BE2C (cell line): ENCODE measurements at regions not wholly inside any gene's neighbourhood (a gene's known extent, or its start where the extent isn't known, plus 50 kb on each side); places are given as distances from the start of the nearest gene placed in this dataset.

Experiments used
- DNase-seq: peaks from one replicate; pipeline ENCODE4 v3.0.0-alpha.2; 2020
- H3K27me3 ChIP-seq: fragments of 250-450 bp; sonication (Bioruptor Pico); 2 replicates; pipeline ENCODE4 v1.5.1; 2020; ENCODE audit warnings: mild to moderate bottlenecking
- H3K36me3 ChIP-seq: fragments of 250-450 bp; sonication (Bioruptor Pico); 2 replicates; pipeline ENCODE4 v1.5.1; 2020; ENCODE audit warnings: mild to moderate bottlenecking
- H3K4me1 ChIP-seq: fragments of 250-450 bp; sonication (Bioruptor Pico); 2 replicates; pipeline ENCODE4 v1.5.1; 2020
- H3K4me3 ChIP-seq: 2 replicates; pipeline ENCODE4 v1.5.1; 2011; ENCODE audit warnings: low read depth, low read length
- H3K9me3 ChIP-seq: fragments of 250-450 bp; sonication (Bioruptor Pico); 2 replicates; pipeline ENCODE4 v1.5.1; 2020
- CTCF ChIP-seq: IDR thresholded peaks from 2 replicates; pipeline ENCODE4 v1.5.1; 2012; ENCODE audit warnings: mild to moderate bottlenecking, low read depth, low read length

GRCh38 chr4:132838244-132838643 lies 310.9 kb upstream of the PCDH10 start:
- H3K27me3 ChIP-seq = no peaks in the 10 kb centered on the region
- no peaks in the 10 kb centered on the region for H3K4me1 ChIP-seq
- no peak overlapping the region for H3K4me3 ChIP-seq
- no peaks in the 10 kb centered on the region for H3K36me3 ChIP-seq
- H3K9me3 ChIP-seq = no peaks in the 10 kb centered on the region
- no peak for TF ChIP-seq CTCF
- no peak for DNase-seq

GRCh38 chr4:132839070-132839469 lies 310.0 kb upstream of the PCDH10 start:
- DNase-seq = no peak
- Histone ChIP-seq H3K4me3 (no peak overlapping the region), H3K9me3 (no peaks in the 10 kb centered on the region), H3K4me1 (no peaks in the 10 kb centered on the region), H3K27me3 (no peaks in the 10 kb centered on the region), H3K36me3 (no peaks in the 10 kb centered on the region)
- TF ChIP-seq CTCF = no peak

GRCh38 chr4:132859929-132860328 lies 289.2 kb upstream of the PCDH10 start:
- no peaks in the 10 kb centered on the region for H3K27me3 ChIP-seq
- no peaks in the 10 kb centered on the region for H3K9me3 ChIP-seq
- no peak overlapping the region for H3K4me3 ChIP-seq
- H3K36me3 ChIP-seq = no peaks in the 10 kb centered on the region
- TF ChIP-seq CTCF = no peak
- H3K4me1 ChIP-seq = no peaks in the 10 kb centered on the region
- no peak for DNase-seq

- H3K27me3 ChIP-seq = no peaks in the 10 kb centered on the region
- H3K36me3 ChIP-seq = no peaks in the 10 kb centered on the region
- no peak for DNase-seq
- H3K9me3 ChIP-seq = no peaks in the 10 kb centered on the region
- TF ChIP-seq CTCF = no peak
- H3K4me3 ChIP-seq = no peak overlapping the region
- no peaks in the 10 kb centered on the region for H3K4me1 ChIP-seq
Measured at GRCh38 chr4:132860976-132861375, 288.1 kb upstream of the PCDH10 start.

GRCh38 chr4:132863619-132864018 lies 285.5 kb upstream of the PCDH10 start:
- H3K4me1 ChIP-seq = no peaks in the 10 kb centered on the region
- no peaks in the 10 kb centered on the region for H3K36me3 ChIP-seq
- H3K27me3 ChIP-seq = no peaks in the 10 kb centered on the region
- no peaks in the 10 kb centered on the region for H3K9me3 ChIP-seq
- H3K4me3 ChIP-seq = no peak overlapping the region
- no peak for DNase-seq
- 0 out of 2 replicates have a peak, but pooled peaks have one; percentile 5 for TF ChIP-seq CTCF

GRCh38 chr4:132865458-132865857 lies 283.6 kb upstream of the PCDH10 start:
- H3K4me3 ChIP-seq = no peak overlapping the region
- no peaks in the 10 kb centered on the region for H3K4me1 ChIP-seq
- no peaks in the 10 kb centered on the region for H3K36me3 ChIP-seq
- no peaks in the 10 kb centered on the region for H3K9me3 ChIP-seq
- H3K27me3 ChIP-seq = no peaks in the 10 kb centered on the region
- no peak for TF ChIP-seq CTCF
- no peak for DNase-seq
